ENCODE measurements at regions not wholly inside any gene's neighbourhood (a gene's known extent, or its start where the extent isn't known, plus 50 kb on each side); places are given as distances from the start of the nearest gene placed in this dataset.

GRCh38 chr4:169922632-169923276 lies 103.4 kb downstream of the MFAP3L start:
- TF ChIP-seq, protein P1, sequence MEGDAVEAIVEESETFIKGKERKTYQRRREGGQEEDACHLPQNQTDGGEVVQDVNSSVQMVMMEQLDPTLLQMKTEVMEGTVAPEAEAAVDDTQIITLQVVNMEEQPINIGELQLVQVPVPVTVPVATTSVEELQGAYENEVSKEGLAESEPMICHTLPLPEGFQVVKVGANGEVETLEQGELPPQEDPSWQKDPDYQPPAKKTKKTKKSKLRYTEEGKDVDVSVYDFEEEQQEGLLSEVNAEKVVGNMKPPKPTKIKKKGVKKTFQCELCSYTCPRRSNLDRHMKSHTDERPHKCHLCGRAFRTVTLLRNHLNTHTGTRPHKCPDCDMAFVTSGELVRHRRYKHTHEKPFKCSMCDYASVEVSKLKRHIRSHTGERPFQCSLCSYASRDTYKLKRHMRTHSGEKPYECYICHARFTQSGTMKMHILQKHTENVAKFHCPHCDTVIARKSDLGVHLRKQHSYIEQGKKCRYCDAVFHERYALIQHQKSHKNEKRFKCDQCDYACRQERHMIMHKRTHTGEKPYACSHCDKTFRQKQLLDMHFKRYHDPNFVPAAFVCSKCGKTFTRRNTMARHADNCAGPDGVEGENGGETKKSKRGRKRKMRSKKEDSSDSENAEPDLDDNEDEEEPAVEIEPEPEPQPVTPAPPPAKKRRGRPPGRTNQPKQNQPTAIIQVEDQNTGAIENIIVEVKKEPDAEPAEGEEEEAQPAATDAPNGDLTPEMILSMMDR (conservative IDR thresholded peaks at IDR 0.05 in 1 of 2, IDR thresholded peaks at IDR 0.05 in 1 of 2; ENCODE audit: low read depth in 1 of 2, low read length in 2 of 2), result no peak
- TF ChIP-seq EZH2 (IDR thresholded peaks at IDR 0.05; ENCODE audit: low read length, missing control alignments), result no peak

Data from fibroblast of lung (primary cell).